ENCODE measurements at regions not wholly inside any gene's neighbourhood (a gene's known extent, or its start where the extent isn't known, plus 50 kb on each side); places are given as distances from the start of the nearest gene placed in this dataset.
"Not testable (repeated sequence)": the region's sequence is repeated elsewhere in the genome, so short reads cannot be mapped to it uniquely, and the experiment has no call there.

DNA sequence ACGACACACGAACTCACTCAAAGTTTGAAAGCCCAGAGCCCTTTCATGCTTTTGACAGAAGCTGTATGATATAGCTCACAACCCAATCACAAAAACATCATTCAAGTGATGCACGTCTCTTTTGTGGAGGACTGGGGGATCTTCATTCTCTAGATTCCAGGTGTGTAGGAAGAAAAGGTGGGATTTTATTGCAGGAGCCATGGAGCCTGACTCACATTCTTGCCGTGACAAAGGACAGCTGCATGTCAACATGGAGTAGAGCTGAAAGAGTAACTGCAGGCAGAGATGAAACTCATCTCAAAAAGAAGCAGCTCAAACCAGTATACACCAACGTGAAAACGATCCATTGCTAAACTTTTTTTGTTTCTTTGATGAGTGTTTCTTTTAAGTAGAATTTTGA lies 50.9 kb upstream of the PDE1A start:
- no peak for DNase-seq

- DNase-seq = no peak
Measured at GRCh38 chr2:182481676-182482075, 54.8 kb upstream of the PDE1A start.

GRCh38 chr2:182482511-182482910 lies 55.7 kb upstream of the PDE1A start:
- no peak for DNase-seq

GRCh38 chr2:182496596-182496995 lies 69.8 kb upstream of the PDE1A start:
- DNase-seq = no peak

DNA sequence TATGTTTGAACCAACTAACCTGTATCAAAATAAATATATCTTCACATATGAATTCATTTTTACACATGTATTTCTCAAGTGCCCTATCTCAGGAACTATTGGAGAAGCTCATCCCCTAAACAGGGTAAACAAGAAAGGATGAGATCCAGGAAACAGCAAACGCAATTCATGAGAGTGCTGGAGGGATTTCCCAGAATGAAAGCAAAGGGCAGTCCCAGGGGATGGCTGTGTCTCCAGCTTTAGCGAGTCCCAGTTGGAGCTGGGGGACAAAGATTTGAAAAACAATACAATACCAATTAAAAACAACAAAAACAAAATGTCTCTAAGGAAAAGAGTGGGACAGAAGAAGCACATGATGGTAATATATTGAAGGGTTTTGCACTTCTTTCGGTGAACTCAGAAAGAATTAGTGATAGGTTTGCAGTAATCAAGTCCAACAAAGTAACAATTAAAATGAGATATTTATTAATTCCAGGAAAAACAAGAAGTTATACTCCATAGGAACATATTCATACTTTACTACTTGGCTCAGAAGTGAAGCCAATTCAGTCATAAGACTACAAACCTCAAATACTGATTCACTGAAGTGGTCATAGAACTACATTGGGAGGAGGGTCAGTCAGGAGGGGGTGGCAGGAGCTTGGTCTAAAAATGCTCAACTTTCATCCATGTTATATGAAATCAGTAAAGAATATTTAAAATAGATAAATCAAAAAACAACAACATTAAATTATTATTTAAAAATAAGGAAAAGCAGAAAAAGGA lies 73.1 kb upstream of the PDE1A start:
- no peak for DNase-seq

- DNase-seq = no peak
Measured at GRCh38 chr2:182503886-182504285, 77.0 kb upstream of the PDE1A start.

GRCh38 chr2:182504903-182505302 lies 78.1 kb upstream of the PDE1A start:
- peak; percentile 59 for DNase-seq

DNA sequence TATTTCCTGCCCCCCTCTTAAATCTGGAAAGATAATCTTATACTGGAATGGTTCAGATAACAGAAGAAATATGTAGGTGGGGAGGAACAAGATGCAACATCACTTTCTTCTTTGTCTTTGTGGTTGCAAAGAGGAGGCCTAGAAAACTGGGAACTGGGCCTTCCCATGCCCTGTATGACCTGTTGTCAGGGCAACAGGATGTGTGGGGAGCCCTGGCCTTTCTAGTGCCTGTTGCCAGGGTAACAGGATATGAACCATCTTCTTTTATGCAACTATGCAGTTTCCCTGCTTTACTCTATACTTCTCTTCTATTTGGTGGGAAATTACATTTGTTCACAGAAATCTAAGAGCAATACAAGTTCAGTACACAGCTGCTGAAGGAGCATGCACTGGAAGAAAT lies 79.8 kb upstream of the PDE1A start:
- DNase-seq = no peak

- DNase-seq = not testable (repeated sequence)
Measured at GRCh38 chr2:182508583-182508982, 81.7 kb upstream of the PDE1A start.

- DNase-seq = no peak
Measured at GRCh38 chr2:182509216-182509615, 82.4 kb upstream of the PDE1A start.

- DNase-seq = no peak
Measured at GRCh38 chr2:182521453-182522404, 94.9 kb upstream of the PDE1A start.

DNA sequence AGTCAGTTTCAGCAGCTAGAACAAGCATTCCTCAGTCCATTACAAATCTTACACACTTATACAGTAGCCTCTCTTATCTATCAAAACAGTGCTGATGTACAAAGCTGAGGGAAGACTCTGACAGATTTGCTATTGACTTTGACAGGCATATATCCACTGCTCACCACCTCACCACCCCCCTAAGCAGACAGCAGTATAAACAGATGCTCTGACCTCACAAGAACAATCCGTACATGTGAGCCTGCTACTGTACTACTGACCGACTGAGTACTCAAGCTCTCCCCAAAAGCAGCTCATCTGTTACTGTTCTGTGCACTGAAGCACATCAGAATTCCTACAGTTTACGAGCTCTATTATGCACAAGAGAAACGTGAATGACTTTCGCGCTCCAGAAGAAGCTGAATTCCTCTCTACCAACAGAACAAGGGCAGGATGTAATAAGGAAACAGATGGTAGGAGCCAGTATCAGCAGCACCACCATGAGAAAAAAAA lies 95.6 kb upstream of the PDE1A start:
- no peak for DNase-seq

DNA sequence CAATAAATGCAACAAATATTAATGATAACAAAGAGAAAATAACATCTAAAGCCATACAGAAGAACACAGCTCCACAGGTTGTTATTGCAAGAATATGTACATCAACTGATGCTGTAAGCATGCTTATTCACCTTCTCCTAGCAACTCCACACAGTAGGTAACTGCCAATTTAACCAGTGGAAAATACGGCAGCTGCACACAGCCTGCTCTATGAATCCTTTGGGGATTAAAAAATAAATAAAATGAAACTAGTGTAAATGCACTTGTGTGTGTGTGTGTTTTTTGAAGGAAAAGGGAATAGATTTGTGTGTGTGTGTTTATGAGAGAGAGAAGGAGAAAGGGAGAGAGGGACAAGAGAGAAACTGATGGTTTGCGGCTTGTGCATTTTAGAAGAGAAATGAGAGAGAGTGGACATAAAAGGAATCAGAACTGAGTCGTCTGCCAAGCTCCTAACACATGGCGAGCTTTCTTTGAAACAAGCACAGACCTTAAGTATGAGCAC lies 96.2 kb upstream of the PDE1A start:
- no peak for DNase-seq

- DNase-seq = no peak
Measured at GRCh38 chr2:182530636-182531035, 103.8 kb upstream of the PDE1A start.

DNA sequence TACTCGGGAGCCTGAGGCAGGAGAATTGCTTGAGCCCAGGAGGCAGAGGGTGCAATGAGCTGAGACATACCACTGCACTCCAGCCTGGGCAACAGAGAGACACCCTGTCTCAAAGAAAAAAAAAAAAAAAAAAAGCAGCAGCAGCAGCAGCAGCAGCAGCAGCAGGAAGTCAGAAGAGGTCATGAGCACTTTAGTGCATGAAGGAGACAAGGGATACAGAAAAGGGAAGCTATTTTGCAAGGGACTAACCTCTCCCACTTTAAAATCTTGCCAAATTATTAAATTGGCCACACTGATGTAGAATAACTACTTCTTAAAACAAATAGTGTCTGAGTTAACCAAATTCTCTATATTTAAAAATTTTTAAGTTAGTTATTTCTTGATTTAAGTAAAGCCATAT lies 113.4 kb upstream of the PDE1A start:
- no peak for DNase-seq

DNA sequence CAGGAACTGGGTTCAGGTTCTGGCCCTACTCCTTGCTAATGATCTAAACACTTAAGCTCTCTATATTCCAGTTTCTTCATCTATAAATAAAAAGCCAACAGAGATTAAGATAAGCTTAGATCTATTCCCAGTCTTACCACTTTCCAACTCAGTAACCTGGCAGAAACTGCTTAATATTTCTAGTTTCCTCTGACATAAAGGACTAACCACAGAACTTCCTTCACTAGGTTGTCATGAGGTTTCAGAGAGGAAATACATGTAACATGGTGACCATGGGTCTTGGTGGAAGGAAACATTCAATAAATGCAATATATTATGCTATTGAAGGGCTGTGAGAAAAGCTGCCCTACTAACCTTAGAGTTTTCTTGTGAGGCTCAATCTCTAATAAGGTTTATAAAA lies 114.4 kb upstream of the PDE1A start:
- no peak for DNase-seq

- DNase-seq = no peak
Measured at GRCh38 chr2:182542501-182543258, 115.8 kb upstream of the PDE1A start.

GRCh38 chr2:182543741-182544525 lies 117.1 kb upstream of the PDE1A start:
- DNase-seq = no peak

DNA sequence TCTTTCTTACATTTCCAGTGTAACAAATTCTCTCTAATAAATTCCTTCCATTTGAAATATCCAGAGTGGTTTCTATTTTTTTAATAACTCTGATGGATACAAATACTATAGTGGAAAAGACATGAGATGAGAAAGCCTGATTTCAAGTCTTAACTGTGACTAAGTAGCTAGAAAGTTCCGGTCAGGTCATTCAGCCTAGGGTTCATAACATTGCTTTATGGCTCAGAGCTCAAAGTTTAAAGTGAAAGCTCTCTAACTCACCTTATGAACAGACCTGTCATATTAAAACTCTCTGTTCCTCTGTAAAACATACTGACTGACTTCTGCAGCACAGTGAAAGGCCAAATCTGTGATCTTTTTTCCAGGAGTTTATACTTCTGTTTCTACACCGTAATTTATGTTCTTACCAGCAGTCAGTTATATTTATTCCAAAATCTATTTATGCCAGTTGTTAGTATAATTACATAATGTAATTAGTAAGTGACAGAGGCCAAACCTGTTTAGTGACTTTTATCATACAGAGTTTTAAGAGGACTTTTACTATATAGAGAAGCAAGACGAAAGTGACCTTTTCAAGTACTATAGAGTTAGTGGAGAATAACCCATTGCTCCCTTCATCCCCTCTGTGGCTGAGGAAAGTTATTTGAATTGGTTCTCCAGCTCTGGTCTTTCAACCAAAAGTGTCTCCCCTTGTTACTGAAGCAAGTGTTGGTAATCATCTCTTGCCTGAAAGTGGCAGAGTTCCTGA lies 118.8 kb upstream of the PDE1A start:
- no peak for DNase-seq

GRCh38 chr2:182548031-182548950 lies 121.5 kb upstream of the PDE1A start:
- DNase-seq = no peak
